ENCODE measurements at regions not wholly inside any gene's neighbourhood (a gene's known extent, or its start where the extent isn't known, plus 50 kb on each side); places are given as distances from the start of the nearest gene placed in this dataset.

DNA sequence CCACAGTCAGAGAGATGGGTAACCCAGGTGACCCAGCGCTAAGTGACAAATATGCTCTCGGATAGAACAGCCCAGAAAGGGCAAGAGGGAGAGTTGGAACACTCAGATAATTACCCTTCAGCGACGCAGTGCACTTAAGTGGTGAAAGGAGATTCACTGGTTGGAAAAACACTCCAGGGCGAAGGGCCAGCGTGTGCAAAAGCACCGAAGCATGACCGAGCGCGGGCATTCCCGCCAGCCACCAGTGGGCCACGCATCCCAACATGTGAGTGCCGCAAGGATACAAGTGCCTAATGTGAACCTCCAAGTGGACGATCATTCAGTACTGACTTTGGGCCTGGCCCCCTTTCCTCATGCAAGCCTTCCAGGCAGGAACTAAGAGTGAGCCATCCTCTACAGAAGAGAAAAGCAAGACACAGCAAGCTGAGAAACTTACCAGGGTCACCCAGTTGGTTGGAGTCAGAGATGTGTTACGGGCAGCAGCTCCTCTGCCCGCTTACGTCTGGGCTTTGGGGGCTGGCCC is 258.4 kb downstream of the C16orf95 start:
- H3K9me3 ChIP-seq (replicated peaks; ENCODE audit: insufficient read depth, low read length), result no peaks in the 10 kb centered on the region
- no peak for DNase-seq
- H3K27ac ChIP-seq (ENCODE audit: low read length), result no peak overlapping the region
- H3K79me2 ChIP-seq (ENCODE audit: low read length), result no peaks in the 10 kb centered on the region
- no peak overlapping the region for H2AFZ ChIP-seq (ENCODE audit: low read length)
- H3K4me2 ChIP-seq (ENCODE audit: low read depth, low read length), result no peak overlapping the region
- no peak overlapping the region for H3K4me3 ChIP-seq (ENCODE audit: low read length)
- H4K20me1 ChIP-seq (ENCODE audit: insufficient read depth, low read length), result no peaks in the 10 kb centered on the region
- no peaks in the 10 kb centered on the region for H3K36me3 ChIP-seq (replicated peaks; ENCODE audit: insufficient read depth, low read length)
- H3F3A ChIP-seq (ENCODE audit: insufficient read depth, low read length), result no peaks in the 10 kb centered on the region
- H3K9ac ChIP-seq (ENCODE audit: low read length), result no peak overlapping the region
- TF ChIP-seq EZH2phosphoT487 (IDR thresholded peaks at IDR 0.05; ENCODE audit: low read length) (no peak), EZH2 (optimal IDR thresholded peaks at IDR 0.05; ENCODE audit: low read depth, low read length) (no peak)
- TF ChIP-seq, protein P1, sequence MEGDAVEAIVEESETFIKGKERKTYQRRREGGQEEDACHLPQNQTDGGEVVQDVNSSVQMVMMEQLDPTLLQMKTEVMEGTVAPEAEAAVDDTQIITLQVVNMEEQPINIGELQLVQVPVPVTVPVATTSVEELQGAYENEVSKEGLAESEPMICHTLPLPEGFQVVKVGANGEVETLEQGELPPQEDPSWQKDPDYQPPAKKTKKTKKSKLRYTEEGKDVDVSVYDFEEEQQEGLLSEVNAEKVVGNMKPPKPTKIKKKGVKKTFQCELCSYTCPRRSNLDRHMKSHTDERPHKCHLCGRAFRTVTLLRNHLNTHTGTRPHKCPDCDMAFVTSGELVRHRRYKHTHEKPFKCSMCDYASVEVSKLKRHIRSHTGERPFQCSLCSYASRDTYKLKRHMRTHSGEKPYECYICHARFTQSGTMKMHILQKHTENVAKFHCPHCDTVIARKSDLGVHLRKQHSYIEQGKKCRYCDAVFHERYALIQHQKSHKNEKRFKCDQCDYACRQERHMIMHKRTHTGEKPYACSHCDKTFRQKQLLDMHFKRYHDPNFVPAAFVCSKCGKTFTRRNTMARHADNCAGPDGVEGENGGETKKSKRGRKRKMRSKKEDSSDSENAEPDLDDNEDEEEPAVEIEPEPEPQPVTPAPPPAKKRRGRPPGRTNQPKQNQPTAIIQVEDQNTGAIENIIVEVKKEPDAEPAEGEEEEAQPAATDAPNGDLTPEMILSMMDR (IDR thresholded peaks at IDR 0.05; ENCODE audit: low read length), result no peak
- peaks cover 51% of the 10 kb centered on the region for H3K27me3 ChIP-seq (replicated peaks; ENCODE audit: insufficient read depth, low read length)
- no peaks in the 10 kb centered on the region for H3K9me2 ChIP-seq (replicated peaks; ENCODE audit: insufficient read depth, low read length)
- H3K4me1 ChIP-seq (ENCODE audit: low read length), result no peaks in the 10 kb centered on the region

DNA sequence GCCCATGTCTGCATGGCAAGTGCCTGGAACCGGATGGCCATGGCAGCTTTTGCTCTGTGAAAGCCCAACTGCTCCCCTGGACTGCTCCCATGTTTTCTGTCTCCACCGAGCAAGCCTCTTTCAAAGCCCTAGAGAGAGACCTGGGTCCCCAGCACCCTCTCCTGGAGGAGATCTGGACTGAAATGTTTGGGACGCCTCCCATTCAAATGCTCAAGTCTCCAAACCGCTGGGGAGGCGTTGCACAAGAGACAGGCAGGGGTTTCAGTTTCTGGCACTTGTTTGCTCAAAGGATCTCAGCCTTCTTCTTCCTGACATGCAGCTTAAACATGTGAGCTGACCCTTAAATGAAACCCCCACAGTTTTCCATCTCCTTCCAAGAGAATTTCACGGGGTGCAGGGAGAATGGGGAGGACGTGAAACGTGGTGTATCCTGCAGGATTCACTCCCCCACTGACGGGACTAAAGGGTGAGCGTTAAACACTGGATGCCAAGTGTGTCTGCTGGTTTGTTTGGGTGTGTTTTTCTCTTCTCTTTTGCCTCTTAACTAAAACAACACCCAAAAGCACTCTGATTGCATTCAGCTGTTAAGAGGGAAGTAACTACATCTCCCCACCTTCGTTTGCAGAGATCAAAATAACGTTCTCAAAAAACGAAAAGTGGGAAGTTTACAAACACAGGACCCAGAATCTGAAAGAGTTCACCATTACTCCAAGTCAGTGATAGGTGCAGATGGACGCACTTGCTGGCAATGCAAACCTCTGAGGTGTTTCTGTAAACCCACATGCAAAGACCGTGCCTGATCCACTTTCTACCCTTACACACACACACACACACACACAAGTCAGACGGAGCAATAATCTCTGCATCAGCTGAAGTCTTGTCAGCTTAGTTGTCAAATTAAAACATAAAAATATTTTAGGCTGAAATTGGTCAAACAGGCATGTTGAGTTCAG is 256.9 kb downstream of the C16orf95 start:
- no peak overlapping the region for H3K4me3 ChIP-seq (ENCODE audit: low read length)
- TF ChIP-seq EZH2 (optimal IDR thresholded peaks at IDR 0.05; ENCODE audit: low read depth, low read length) (no peak), EZH2phosphoT487 (IDR thresholded peaks at IDR 0.05; ENCODE audit: low read length) (no peak)
- TF ChIP-seq, protein P1 (IDR thresholded peaks at IDR 0.05; ENCODE audit: low read length), result no peak
- peak overlapping the region; percentile 47 for H3K4me2 ChIP-seq (ENCODE audit: low read depth, low read length)
- H3K9ac ChIP-seq (ENCODE audit: low read length), result no peak overlapping the region
- H3K27me3 ChIP-seq (replicated peaks; ENCODE audit: insufficient read depth, low read length), result peaks cover 57% of the 10 kb centered on the region
- no peaks in the 10 kb centered on the region for H3F3A ChIP-seq (ENCODE audit: insufficient read depth, low read length)
- no peaks in the 10 kb centered on the region for H4K20me1 ChIP-seq (ENCODE audit: insufficient read depth, low read length)
- H3K9me2 ChIP-seq (replicated peaks; ENCODE audit: insufficient read depth, low read length), result no peaks in the 10 kb centered on the region
- no peak overlapping the region for H2AFZ ChIP-seq (ENCODE audit: low read length)
- H3K36me3 ChIP-seq (replicated peaks; ENCODE audit: insufficient read depth, low read length), result no peaks in the 10 kb centered on the region
- H3K27ac ChIP-seq (ENCODE audit: low read length), result no peak overlapping the region
- DNase-seq, result peak; percentile 20
- H3K9me3 ChIP-seq (replicated peaks; ENCODE audit: insufficient read depth, low read length), result no peaks in the 10 kb centered on the region
- H3K4me1 ChIP-seq (ENCODE audit: low read length), result no peaks in the 10 kb centered on the region
- no peaks in the 10 kb centered on the region for H3K79me2 ChIP-seq (ENCODE audit: low read length)

- no peaks in the 10 kb centered on the region for H3F3A ChIP-seq (ENCODE audit: insufficient read depth, low read length)
- no peak overlapping the region for H3K4me2 ChIP-seq (ENCODE audit: low read depth, low read length)
- no peak overlapping the region for H3K27ac ChIP-seq (ENCODE audit: low read length)
- no peak overlapping the region for H3K4me3 ChIP-seq (ENCODE audit: low read length)
- no peak overlapping the region for H3K9ac ChIP-seq (ENCODE audit: low read length)
- H3K27me3 ChIP-seq (replicated peaks; ENCODE audit: insufficient read depth, low read length), result peaks cover 57% of the 10 kb centered on the region
- H3K9me3 ChIP-seq (replicated peaks; ENCODE audit: insufficient read depth, low read length), result no peaks in the 10 kb centered on the region
- no peak for TF ChIP-seq EZH2 (optimal IDR thresholded peaks at IDR 0.05; ENCODE audit: low read depth, low read length)
- TF ChIP-seq, protein P1 (IDR thresholded peaks at IDR 0.05; ENCODE audit: low read length), result no peak
- no peaks in the 10 kb centered on the region for H4K20me1 ChIP-seq (ENCODE audit: insufficient read depth, low read length)
- H2AFZ ChIP-seq (ENCODE audit: low read length), result no peak overlapping the region
- no peak for DNase-seq
- H3K9me2 ChIP-seq (replicated peaks; ENCODE audit: insufficient read depth, low read length), result no peaks in the 10 kb centered on the region
- no peaks in the 10 kb centered on the region for H3K4me1 ChIP-seq (ENCODE audit: low read length)
- no peaks in the 10 kb centered on the region for H3K79me2 ChIP-seq (ENCODE audit: low read length)
- H3K36me3 ChIP-seq (replicated peaks; ENCODE audit: insufficient read depth, low read length), result no peaks in the 10 kb centered on the region
These were observed 255.8 kb downstream of the C16orf95 start for GRCh38 chr16:87061243-87061920.
